ENCODE measurements at regions not wholly inside any gene's neighbourhood (a gene's known extent, or its start where the extent isn't known, plus 50 kb on each side); places are given as distances from the start of the nearest gene placed in this dataset.

GRCh38 chr20:60461993-60462392 is 503.8 kb downstream of the CDH26 start:
- no peaks in the 10 kb centered on the region for H3K4me1 ChIP-seq (ENCODE audit: control insufficient read depth in 5 of 5, insufficient read depth in 5 of 5, low read length in 5 of 5)
- no peak overlapping the region for H3K4me3 ChIP-seq (ENCODE audit: low read depth in 1 of 5, low read length in 5 of 5)
- no peak overlapping the region for H3K27ac ChIP-seq (ENCODE audit: low read depth, low read length)
- peaks cover 0 to 3% (median 0%) of the 10 kb centered on the region in 5 donors for H3K9me3 ChIP-seq (ENCODE audit: control insufficient read depth in 5 of 5, low read length in 5 of 5)
- no peak overlapping the region for H3K9ac ChIP-seq (ENCODE audit: low read length in 5 of 5)
- no peaks in the 10 kb centered on the region for H3K36me3 ChIP-seq (ENCODE audit: control insufficient read depth in 5 of 5, insufficient read depth in 5 of 5, low read length in 5 of 5)
- peaks cover 0 to 2% (median 0%) of the 10 kb centered on the region in 5 donors for H3K27me3 ChIP-seq (ENCODE audit: control insufficient read depth in 5 of 5, insufficient read depth in 4 of 5, low read length in 5 of 5)

- no peaks in the 10 kb centered on the region for H3K36me3 ChIP-seq (ENCODE audit: control insufficient read depth in 5 of 5, insufficient read depth in 5 of 5, low read length in 5 of 5)
- no peaks in the 10 kb centered on the region for H3K4me1 ChIP-seq (ENCODE audit: control insufficient read depth in 5 of 5, insufficient read depth in 5 of 5, low read length in 5 of 5)
- H3K27ac ChIP-seq (ENCODE audit: low read depth, low read length) = no peak overlapping the region
- H3K9me3 ChIP-seq (ENCODE audit: control insufficient read depth in 5 of 5, low read length in 5 of 5) = peaks cover 0 to 3% (median 0%) of the 10 kb centered on the region in 5 donors
- no peak overlapping the region for H3K4me3 ChIP-seq (ENCODE audit: low read depth in 1 of 5, low read length in 5 of 5)
- H3K27me3 ChIP-seq (ENCODE audit: control insufficient read depth in 5 of 5, insufficient read depth in 4 of 5, low read length in 5 of 5) = peaks cover 0 to 4% (median 0%) of the 10 kb centered on the region in 5 donors
- H3K9ac ChIP-seq (ENCODE audit: low read length in 5 of 5) = no peak overlapping the region
These were observed 505.6 kb downstream of the CDH26 start for GRCh38 chr20:60463798-60464197.

GRCh38 chr20:60465439-60465838 is 507.2 kb downstream of the CDH26 start:
- Histone ChIP-seq H3K36me3 (ENCODE audit: control insufficient read depth in 5 of 5, insufficient read depth in 5 of 5, low read length in 5 of 5) (no peaks in the 10 kb centered on the region), H3K4me1 (ENCODE audit: control insufficient read depth in 5 of 5, insufficient read depth in 5 of 5, low read length in 5 of 5) (no peaks in the 10 kb centered on the region), H3K9me3 (ENCODE audit: control insufficient read depth in 5 of 5, low read length in 5 of 5) (peaks cover 0 to 3% (median 0%) of the 10 kb centered on the region in 5 donors), H3K4me3 (ENCODE audit: low read depth in 1 of 5, low read length in 5 of 5) (no peak overlapping the region), H3K27ac (ENCODE audit: low read depth, low read length) (no peak overlapping the region), H3K27me3 (ENCODE audit: control insufficient read depth in 5 of 5, insufficient read depth in 4 of 5, low read length in 5 of 5) (peaks cover 0 to 6% (median 0%) of the 10 kb centered on the region in 5 donors), H3K9ac (ENCODE audit: low read length in 5 of 5) (no peak overlapping the region)

DNA sequence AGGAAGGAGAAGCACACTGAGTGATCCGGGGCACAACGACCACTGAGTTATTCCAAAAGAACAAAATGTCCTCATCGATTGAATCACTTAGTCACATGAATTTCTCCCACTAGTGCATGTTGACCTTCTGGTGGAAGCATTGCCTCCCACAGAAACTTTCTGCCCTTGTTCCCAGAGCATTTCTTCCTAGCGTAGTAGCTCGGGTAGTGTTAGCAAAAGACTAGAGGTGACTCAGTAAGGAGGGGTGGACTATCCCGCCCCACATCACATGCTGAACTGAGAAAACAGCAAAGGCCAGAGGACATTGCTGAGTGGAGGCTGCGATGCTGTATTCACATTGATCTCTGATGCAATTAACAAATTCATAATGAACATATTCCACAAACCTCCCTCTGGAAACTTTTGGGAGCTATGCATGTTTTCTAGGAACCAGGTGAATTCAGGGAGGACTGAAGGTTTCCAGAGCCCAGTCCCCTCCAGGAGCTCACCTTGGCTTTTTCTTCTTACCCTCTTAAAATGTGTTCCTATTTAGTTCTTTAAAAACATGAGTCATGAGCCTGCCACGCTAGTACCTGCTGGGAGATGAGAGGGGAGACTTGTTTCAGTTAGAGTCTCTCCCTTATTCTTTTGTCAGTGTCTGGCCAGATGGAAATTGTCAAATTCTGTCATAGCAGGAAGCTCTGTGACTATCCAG is 507.9 kb downstream of the CDH26 start:
- peaks cover 0 to 6% (median 0%) of the 10 kb centered on the region in 5 donors for H3K27me3 ChIP-seq (ENCODE audit: control insufficient read depth in 5 of 5, insufficient read depth in 4 of 5, low read length in 5 of 5)
- no peak overlapping the region for H3K4me3 ChIP-seq (ENCODE audit: low read depth in 1 of 5, low read length in 5 of 5)
- H3K9me3 ChIP-seq (ENCODE audit: control insufficient read depth in 5 of 5, low read length in 5 of 5) = no peaks in the 10 kb centered on the region
- H3K36me3 ChIP-seq (ENCODE audit: control insufficient read depth in 5 of 5, insufficient read depth in 5 of 5, low read length in 5 of 5) = no peaks in the 10 kb centered on the region
- no peak overlapping the region for H3K27ac ChIP-seq (ENCODE audit: low read depth, low read length)
- no peaks in the 10 kb centered on the region for H3K4me1 ChIP-seq (ENCODE audit: control insufficient read depth in 5 of 5, insufficient read depth in 5 of 5, low read length in 5 of 5)
- H3K9ac ChIP-seq (ENCODE audit: low read length in 5 of 5) = no peak overlapping the region

DNA sequence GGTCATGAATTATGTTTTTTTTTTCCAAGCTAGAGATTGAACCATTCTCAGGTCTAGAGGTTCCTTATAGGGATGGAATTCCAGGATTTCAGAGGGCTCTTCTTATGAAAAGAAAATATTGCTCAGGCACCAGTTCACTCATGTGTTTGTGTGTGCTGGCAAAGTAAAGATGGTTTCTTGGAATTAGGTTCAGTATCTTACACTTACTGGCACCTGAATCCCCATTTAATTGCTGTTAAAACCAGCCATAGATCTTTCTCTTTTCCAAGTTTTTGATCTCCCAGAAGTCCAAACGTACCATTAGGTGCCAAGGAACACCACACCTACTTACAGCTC is 508.4 kb downstream of the CDH26 start:
- H3K36me3 ChIP-seq (ENCODE audit: control insufficient read depth in 5 of 5, insufficient read depth in 5 of 5, low read length in 5 of 5) = no peaks in the 10 kb centered on the region
- no peak overlapping the region for H3K9ac ChIP-seq (ENCODE audit: low read length in 5 of 5)
- peaks cover 0 to 6% (median 0%) of the 10 kb centered on the region in 5 donors for H3K27me3 ChIP-seq (ENCODE audit: control insufficient read depth in 5 of 5, insufficient read depth in 4 of 5, low read length in 5 of 5)
- no peak overlapping the region for H3K4me3 ChIP-seq (ENCODE audit: low read depth in 1 of 5, low read length in 5 of 5)
- H3K4me1 ChIP-seq (ENCODE audit: control insufficient read depth in 5 of 5, insufficient read depth in 5 of 5, low read length in 5 of 5) = no peaks in the 10 kb centered on the region
- H3K27ac ChIP-seq (ENCODE audit: low read depth, low read length) = no peak overlapping the region
- H3K9me3 ChIP-seq (ENCODE audit: control insufficient read depth in 5 of 5, low read length in 5 of 5) = no peaks in the 10 kb centered on the region

GRCh38 chr20:60467078-60467477 is 508.9 kb downstream of the CDH26 start:
- no peak overlapping the region for H3K27ac ChIP-seq (ENCODE audit: low read depth, low read length)
- H3K4me1 ChIP-seq (ENCODE audit: control insufficient read depth in 5 of 5, insufficient read depth in 5 of 5, low read length in 5 of 5) = no peaks in the 10 kb centered on the region
- no peak overlapping the region for H3K4me3 ChIP-seq (ENCODE audit: low read depth in 1 of 5, low read length in 5 of 5)
- no peaks in the 10 kb centered on the region for H3K9me3 ChIP-seq (ENCODE audit: control insufficient read depth in 5 of 5, low read length in 5 of 5)
- H3K9ac ChIP-seq (ENCODE audit: low read length in 5 of 5) = no peak overlapping the region
- peaks cover 0 to 6% (median 0%) of the 10 kb centered on the region in 5 donors for H3K27me3 ChIP-seq (ENCODE audit: control insufficient read depth in 5 of 5, insufficient read depth in 4 of 5, low read length in 5 of 5)
- H3K36me3 ChIP-seq (ENCODE audit: control insufficient read depth in 5 of 5, insufficient read depth in 5 of 5, low read length in 5 of 5) = no peaks in the 10 kb centered on the region

DNA sequence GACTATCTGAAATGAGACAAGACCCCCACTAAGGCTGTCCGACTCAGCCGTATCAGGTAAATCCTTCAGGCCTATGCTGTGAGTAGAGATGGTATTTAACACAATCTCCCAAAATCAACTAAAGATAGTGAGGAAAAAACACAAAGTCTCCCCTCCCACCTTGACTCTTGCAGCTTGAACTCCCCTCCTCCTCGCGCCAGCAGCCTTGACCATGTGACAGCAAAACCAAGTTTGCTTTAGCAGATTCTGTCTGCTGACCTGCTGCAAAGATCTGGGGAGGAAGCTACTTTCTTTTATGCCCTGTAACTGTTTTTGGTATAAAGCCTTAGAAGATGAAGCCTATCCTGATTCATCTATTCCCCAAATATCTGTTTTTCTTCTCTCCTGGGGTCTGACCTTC is 509.5 kb downstream of the CDH26 start:
- Histone ChIP-seq H3K9ac (ENCODE audit: low read length in 5 of 5) (no peak overlapping the region), H3K36me3 (ENCODE audit: control insufficient read depth in 5 of 5, insufficient read depth in 5 of 5, low read length in 5 of 5) (no peaks in the 10 kb centered on the region), H3K27ac (ENCODE audit: low read depth, low read length) (no peak overlapping the region), H3K9me3 (ENCODE audit: control insufficient read depth in 5 of 5, low read length in 5 of 5) (no peaks in the 10 kb centered on the region), H3K4me1 (ENCODE audit: control insufficient read depth in 5 of 5, insufficient read depth in 5 of 5, low read length in 5 of 5) (no peaks in the 10 kb centered on the region), H3K27me3 (ENCODE audit: control insufficient read depth in 5 of 5, insufficient read depth in 4 of 5, low read length in 5 of 5) (peaks cover 0 to 11% (median 0%) of the 10 kb centered on the region in 5 donors), H3K4me3 (ENCODE audit: low read depth in 1 of 5, low read length in 5 of 5) (no peak overlapping the region)

GRCh38 chr20:60469829-60470228 is 511.6 kb downstream of the CDH26 start:
- Histone ChIP-seq H3K27me3 (ENCODE audit: control insufficient read depth in 5 of 5, insufficient read depth in 4 of 5, low read length in 5 of 5) (peaks cover 0 to 11% (median 0%) of the 10 kb centered on the region in 5 donors), H3K9me3 (ENCODE audit: control insufficient read depth in 5 of 5, low read length in 5 of 5) (no peaks in the 10 kb centered on the region), H3K36me3 (ENCODE audit: control insufficient read depth in 5 of 5, insufficient read depth in 5 of 5, low read length in 5 of 5) (no peaks in the 10 kb centered on the region), H3K4me3 (ENCODE audit: low read depth in 1 of 5, low read length in 5 of 5) (no peak overlapping the region), H3K4me1 (ENCODE audit: control insufficient read depth in 5 of 5, insufficient read depth in 5 of 5, low read length in 5 of 5) (no peaks in the 10 kb centered on the region), H3K27ac (ENCODE audit: low read depth, low read length) (no peak overlapping the region), H3K9ac (ENCODE audit: low read length in 5 of 5) (no peak overlapping the region)

- Histone ChIP-seq H3K27ac (ENCODE audit: low read depth, low read length) (no peak overlapping the region), H3K9me3 (ENCODE audit: control insufficient read depth in 5 of 5, low read length in 5 of 5) (no peaks in the 10 kb centered on the region), H3K4me1 (ENCODE audit: control insufficient read depth in 5 of 5, insufficient read depth in 5 of 5, low read length in 5 of 5) (no peaks in the 10 kb centered on the region), H3K27me3 (ENCODE audit: control insufficient read depth in 5 of 5, insufficient read depth in 4 of 5, low read length in 5 of 5) (peaks cover 0 to 12% (median 3%) of the 10 kb centered on the region in 5 donors), H3K9ac (ENCODE audit: low read length in 5 of 5) (no peak overlapping the region), H3K4me3 (ENCODE audit: low read depth in 1 of 5, low read length in 5 of 5) (no peak overlapping the region), H3K36me3 (ENCODE audit: control insufficient read depth in 5 of 5, insufficient read depth in 5 of 5, low read length in 5 of 5) (no peaks in the 10 kb centered on the region)
These were observed 512.1 kb downstream of the CDH26 start for GRCh38 chr20:60470366-60470765.

- Histone ChIP-seq H3K36me3 (ENCODE audit: control insufficient read depth in 5 of 5, insufficient read depth in 5 of 5, low read length in 5 of 5) (no peaks in the 10 kb centered on the region), H3K9ac (ENCODE audit: low read length in 5 of 5) (no peak overlapping the region), H3K27me3 (ENCODE audit: control insufficient read depth in 5 of 5, insufficient read depth in 4 of 5, low read length in 5 of 5) (peaks cover 0 to 11% (median 0%) of the 10 kb centered on the region in 5 donors), H3K27ac (ENCODE audit: low read depth, low read length) (no peak overlapping the region), H3K4me3 (ENCODE audit: low read depth in 1 of 5, low read length in 5 of 5) (no peak overlapping the region), H3K9me3 (ENCODE audit: control insufficient read depth in 5 of 5, low read length in 5 of 5) (no peaks in the 10 kb centered on the region), H3K4me1 (ENCODE audit: control insufficient read depth in 5 of 5, insufficient read depth in 5 of 5, low read length in 5 of 5) (no peaks in the 10 kb centered on the region)
These were observed 515.0 kb downstream of the CDH26 start for GRCh38 chr20:60473211-60473610.
